ENCODE measurements at regions not wholly inside any gene's neighbourhood (a gene's known extent, or its start where the extent isn't known, plus 50 kb on each side); places are given as distances from the start of the nearest gene placed in this dataset.

DNA sequence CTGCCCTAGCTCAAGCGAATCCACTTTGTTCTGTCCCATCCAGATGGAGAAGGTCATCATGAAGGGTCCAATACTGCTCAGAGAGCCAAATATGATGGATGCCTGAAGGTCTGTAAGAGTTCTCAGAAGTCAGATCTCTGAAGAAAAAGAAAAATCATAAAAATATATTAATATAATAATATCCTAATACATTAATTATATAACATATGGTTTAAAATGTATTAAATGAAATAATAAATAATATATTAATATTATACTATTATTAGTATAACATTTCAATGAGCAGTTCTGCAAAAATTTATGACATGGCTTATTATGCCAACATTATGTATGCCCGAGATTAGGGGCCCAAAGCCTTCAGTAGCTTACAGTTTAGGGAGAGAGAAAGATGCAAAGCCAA is 78.2 kb upstream of the GPR12 start:
- no peaks in the 10 kb centered on the region for H3K36me3 ChIP-seq
- DNase-seq (ENCODE audit: low spot score in 2 of 2) = no peak
- intact Hi-C loops (cut with DNase I) = no loop called here

DNA sequence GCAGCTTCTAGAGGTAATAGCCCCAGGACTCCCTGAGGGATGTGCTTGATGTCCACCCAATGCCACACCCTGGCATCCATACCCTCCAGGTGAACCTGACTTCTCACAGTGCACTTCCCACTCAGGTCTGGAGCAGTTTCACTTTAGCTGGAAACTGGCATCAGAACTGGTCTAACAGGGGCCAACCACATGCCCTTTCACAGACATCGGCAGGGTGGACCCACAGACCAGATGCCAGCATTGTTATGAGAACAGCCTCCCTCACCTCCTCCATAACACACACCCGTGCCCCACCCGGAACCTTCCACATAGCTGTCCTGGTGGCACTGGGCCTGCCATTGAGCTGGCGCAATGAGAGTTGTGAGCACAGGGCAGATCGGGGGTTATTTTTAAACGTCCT is 77.4 kb upstream of the GPR12 start:
- TF ChIP-seq, protein P1, sequence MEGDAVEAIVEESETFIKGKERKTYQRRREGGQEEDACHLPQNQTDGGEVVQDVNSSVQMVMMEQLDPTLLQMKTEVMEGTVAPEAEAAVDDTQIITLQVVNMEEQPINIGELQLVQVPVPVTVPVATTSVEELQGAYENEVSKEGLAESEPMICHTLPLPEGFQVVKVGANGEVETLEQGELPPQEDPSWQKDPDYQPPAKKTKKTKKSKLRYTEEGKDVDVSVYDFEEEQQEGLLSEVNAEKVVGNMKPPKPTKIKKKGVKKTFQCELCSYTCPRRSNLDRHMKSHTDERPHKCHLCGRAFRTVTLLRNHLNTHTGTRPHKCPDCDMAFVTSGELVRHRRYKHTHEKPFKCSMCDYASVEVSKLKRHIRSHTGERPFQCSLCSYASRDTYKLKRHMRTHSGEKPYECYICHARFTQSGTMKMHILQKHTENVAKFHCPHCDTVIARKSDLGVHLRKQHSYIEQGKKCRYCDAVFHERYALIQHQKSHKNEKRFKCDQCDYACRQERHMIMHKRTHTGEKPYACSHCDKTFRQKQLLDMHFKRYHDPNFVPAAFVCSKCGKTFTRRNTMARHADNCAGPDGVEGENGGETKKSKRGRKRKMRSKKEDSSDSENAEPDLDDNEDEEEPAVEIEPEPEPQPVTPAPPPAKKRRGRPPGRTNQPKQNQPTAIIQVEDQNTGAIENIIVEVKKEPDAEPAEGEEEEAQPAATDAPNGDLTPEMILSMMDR (IDR thresholded peaks at IDR 0.05) = no peak
- Histone ChIP-seq H3K27me3 (no peaks in the 10 kb centered on the region), H3K9me3 (no peaks in the 10 kb centered on the region), H3K36me3 (no peaks in the 10 kb centered on the region), H3K4me3 (no peak overlapping the region), H3K4me1 (no peaks in the 10 kb centered on the region), H3K27ac (no peak overlapping the region)
- intact Hi-C loops (cut with DNase I) = no loop called here
- DNase-seq (ENCODE audit: low spot score in 2 of 2) = peak in 1 of 2 donors; percentile 30

More for the DNA sequence above, 78.2 kb upstream of the GPR12 start:
- Histone ChIP-seq H3K27ac (no peak overlapping the region), H3K9me3 (no peaks in the 10 kb centered on the region), H3K4me3 (no peak overlapping the region), H3K4me1 (no peaks in the 10 kb centered on the region), H3K27me3 (no peaks in the 10 kb centered on the region)
- TF ChIP-seq, protein P1 (IDR thresholded peaks at IDR 0.05) = no peak

DNA sequence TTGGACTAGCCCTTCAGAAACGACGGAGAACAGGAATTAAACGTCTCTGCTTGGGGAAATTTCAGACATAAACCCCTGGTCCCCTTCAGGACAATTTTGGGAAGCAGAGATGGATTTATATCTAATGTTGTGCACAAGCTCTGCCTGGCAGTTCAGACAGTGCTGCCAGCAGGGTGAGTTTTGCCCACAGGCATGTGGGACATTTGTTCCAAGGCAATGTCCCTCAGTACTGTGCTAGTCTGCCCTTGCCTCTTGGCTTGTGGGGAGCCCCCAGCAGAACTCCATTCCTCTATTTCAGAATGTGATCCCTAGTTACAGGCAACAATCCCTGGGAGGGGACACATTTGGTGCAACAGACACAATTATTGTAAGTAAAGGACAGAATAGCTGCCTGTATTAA is 76.5 kb upstream of the GPR12 start:
- H3K27me3 ChIP-seq = no peaks in the 10 kb centered on the region
- no peaks in the 10 kb centered on the region for H3K4me1 ChIP-seq
- no peaks in the 10 kb centered on the region for H3K36me3 ChIP-seq
- no peak for DNase-seq (ENCODE audit: low spot score in 2 of 2)
- intact Hi-C loops (cut with DNase I) = no loop called here
- H3K27ac ChIP-seq = no peak overlapping the region
- no peak overlapping the region for H3K4me3 ChIP-seq
- TF ChIP-seq, protein P1 (IDR thresholded peaks at IDR 0.05) = no peak
- no peaks in the 10 kb centered on the region for H3K9me3 ChIP-seq

DNA sequence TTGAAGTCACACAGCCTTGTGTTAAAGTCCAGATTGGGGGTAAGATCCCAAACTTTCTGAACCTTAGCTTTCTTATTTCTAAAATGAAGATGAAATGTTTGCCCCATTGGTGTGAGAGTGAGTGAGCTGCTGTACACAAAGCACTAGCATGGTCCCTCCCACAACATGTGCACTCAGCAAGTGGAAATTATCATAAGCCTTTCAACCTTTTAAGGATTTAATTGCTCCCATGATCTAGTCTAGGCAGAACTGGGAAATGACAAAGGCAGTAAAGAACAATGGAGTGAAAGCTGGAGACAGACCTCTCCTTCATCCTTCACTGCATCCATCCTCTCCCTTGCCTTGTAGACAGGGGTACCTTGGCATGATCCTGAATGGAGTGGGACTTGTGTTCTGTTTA is 76.0 kb upstream of the GPR12 start:
- no peak overlapping the region for H3K27ac ChIP-seq
- TF ChIP-seq, protein P1 (IDR thresholded peaks at IDR 0.05) = no peak
- intact Hi-C loops (cut with DNase I) = no loop called here
- no peak overlapping the region for H3K4me3 ChIP-seq
- no peaks in the 10 kb centered on the region for H3K27me3 ChIP-seq
- no peak for DNase-seq (ENCODE audit: low spot score in 2 of 2)
- H3K36me3 ChIP-seq = no peaks in the 10 kb centered on the region
- no peaks in the 10 kb centered on the region for H3K4me1 ChIP-seq
- no peaks in the 10 kb centered on the region for H3K9me3 ChIP-seq

DNA sequence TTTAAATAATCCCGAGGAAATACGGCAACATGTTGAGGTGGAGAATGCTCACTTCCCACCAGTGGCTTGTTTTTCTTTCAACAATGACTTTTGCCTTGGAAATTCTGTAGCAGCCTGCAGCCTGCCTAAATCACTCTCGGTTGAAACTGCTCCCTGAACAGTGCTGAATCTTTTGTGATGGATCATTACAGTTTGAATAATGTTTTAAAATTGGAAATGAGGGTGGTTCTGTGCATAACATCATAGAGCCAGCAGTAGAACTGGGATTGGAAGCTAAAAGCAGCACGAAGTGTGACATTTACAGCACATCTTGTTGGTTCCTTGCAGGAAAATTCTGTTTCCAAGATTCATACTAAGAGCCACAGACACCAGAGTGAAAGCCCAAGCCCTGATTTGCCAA is 74.1 kb upstream of the GPR12 start:
- DNase-seq (ENCODE audit: low spot score in 2 of 2) = no peak
- H3K9me3 ChIP-seq = no peaks in the 10 kb centered on the region
- no peak overlapping the region for H3K27ac ChIP-seq
- intact Hi-C loops (cut with DNase I) = no loop called here
- H3K4me1 ChIP-seq = no peaks in the 10 kb centered on the region
- no peak overlapping the region for H3K4me3 ChIP-seq
- no peaks in the 10 kb centered on the region for H3K36me3 ChIP-seq
- TF ChIP-seq, protein P1 (IDR thresholded peaks at IDR 0.05) = no peak
- H3K27me3 ChIP-seq = no peaks in the 10 kb centered on the region

DNA sequence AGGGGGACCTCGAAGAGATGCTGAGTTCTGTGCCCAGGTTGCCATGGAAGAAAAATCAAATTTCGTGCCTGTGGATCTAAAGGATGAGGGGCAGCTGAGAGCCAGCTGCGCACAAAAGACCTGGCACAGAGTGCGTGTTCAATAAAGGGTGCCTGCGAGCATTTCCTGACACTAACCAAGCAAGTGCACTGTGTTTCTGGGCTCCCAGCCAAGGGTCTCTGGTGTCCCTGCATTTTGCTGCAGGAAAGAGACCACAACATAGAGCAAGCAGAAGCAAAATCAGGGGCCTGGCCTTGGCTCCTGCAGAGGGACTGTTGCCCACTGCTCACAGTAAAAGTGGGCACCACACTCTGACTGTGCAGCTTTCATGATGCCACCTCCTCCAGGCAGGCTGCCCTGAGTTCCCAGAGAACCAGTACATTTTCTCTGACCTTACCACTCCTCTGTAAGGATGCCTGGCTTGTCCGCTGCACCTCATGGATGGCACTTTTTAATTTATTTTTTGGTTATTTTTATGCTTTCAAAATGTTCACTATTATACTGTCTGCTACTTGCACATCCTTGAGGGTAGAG is 70.8 kb upstream of the GPR12 start:
- no peaks in the 10 kb centered on the region for H3K27me3 ChIP-seq
- H3K27ac ChIP-seq = no peak overlapping the region
- H3K36me3 ChIP-seq = no peaks in the 10 kb centered on the region
- TF ChIP-seq, protein P1 (IDR thresholded peaks at IDR 0.05) = no peak
- intact Hi-C loops (cut with DNase I) = no loop called here
- H3K9me3 ChIP-seq = no peaks in the 10 kb centered on the region
- peak in 1 of 2 donors; percentile 41 for DNase-seq (ENCODE audit: low spot score in 2 of 2)
- H3K4me3 ChIP-seq = no peak overlapping the region
- H3K4me1 ChIP-seq = no peaks in the 10 kb centered on the region
